GM18951 (cell line): ENCODE measurements at regions not wholly inside any gene's neighbourhood (a gene's known extent, or its start where the extent isn't known, plus 50 kb on each side); places are given as distances from the start of the nearest gene placed in this dataset.

ENCODE experiments used
- POLR2A ChIP-seq: IDR thresholded peaks from 4 replicates; pipeline ENCODE4 v1.6.1; 2011; ENCODE audit warnings: mild to moderate bottlenecking; ENCODE audit not compliant: insufficient read length, insufficient read depth; ENCODE audit errors: extremely low read depth
- in situ Hi-C: fragments of 300-500 bp; cut with MboI; formaldehyde crosslinking; loops from one replicate; pipeline ENCODE4 v1.12.0; 2022; ENCODE audit warnings: low sequenced_read_pairs, mixed read lengths, inconsistent platforms; ENCODE audit not compliant: unreplicated experiment

- in situ Hi-C loops = no loop called here
- no peak for TF ChIP-seq POLR2A
These were observed 213.1 kb upstream of the MC4R start for GRCh38 chr18:60585670-60586069.

GRCh38 chr18:60593249-60593648 lies 220.7 kb upstream of the MC4R start:
- no peak for TF ChIP-seq POLR2A
- in situ Hi-C loops = no loop called here

GRCh38 chr18:60596928-60597327 lies 224.4 kb upstream of the MC4R start:
- no peak for TF ChIP-seq POLR2A
- in situ Hi-C loops = no loop called here

- no peak for TF ChIP-seq POLR2A
These were observed 226.7 kb upstream of the MC4R start for GRCh38 chr18:60599267-60599666.

GRCh38 chr18:60599995-60600394 lies 227.4 kb upstream of the MC4R start:
- in situ Hi-C loops = no loop called here

More at GRCh38 chr18:60599267-60599666, 226.7 kb upstream of the MC4R start:
- in situ Hi-C loops = no loop called here

GRCh38 chr18:60601249-60601648 lies 228.7 kb upstream of the MC4R start:
- in situ Hi-C loops = no loop called here
- TF ChIP-seq POLR2A = no peak

More at GRCh38 chr18:60599995-60600394, 227.4 kb upstream of the MC4R start:
- no peak for TF ChIP-seq POLR2A

GRCh38 chr18:60623331-60623730 lies 250.8 kb upstream of the MC4R start:
- TF ChIP-seq POLR2A = no peak
- in situ Hi-C loops = no loop called here

- no peak for TF ChIP-seq POLR2A
- in situ Hi-C loops = no loop called here
These were observed 251.6 kb upstream of the MC4R start for GRCh38 chr18:60624207-60624606.

- in situ Hi-C loops = no loop called here
- TF ChIP-seq POLR2A = no peak
These were observed 267.3 kb upstream of the MC4R start for GRCh38 chr18:60639836-60640235.

GRCh38 chr18:60643009-60643408 lies 270.4 kb upstream of the MC4R start:
- in situ Hi-C loops = no loop called here
- TF ChIP-seq POLR2A = no peak

GRCh38 chr18:60646725-60647124 lies 274.1 kb upstream of the MC4R start:
- in situ Hi-C loops = no loop called here
- TF ChIP-seq POLR2A = no peak

- TF ChIP-seq POLR2A = no peak
- in situ Hi-C loops = no loop called here
These were observed 276.5 kb upstream of the MC4R start for GRCh38 chr18:60649107-60649506.

- TF ChIP-seq POLR2A = no peak
- in situ Hi-C loops = no loop called here
These were observed 277.4 kb upstream of the MC4R start for GRCh38 chr18:60649842-60650536.

- no peak for TF ChIP-seq POLR2A
- in situ Hi-C loops = no loop called here
These were observed 281.7 kb upstream of the MC4R start for GRCh38 chr18:60654298-60654697.
